ENCODE measurements at regions not wholly inside any gene's neighbourhood (a gene's known extent, or its start where the extent isn't known, plus 50 kb on each side); places are given as distances from the start of the nearest gene placed in this dataset.

GRCh38 chr7:153515359-153515758 lies 536.8 kb upstream of the DPP6 start:
- Histone ChIP-seq H3K36me3 (ENCODE audit: insufficient read depth, low read length, poor library complexity, severe bottlenecking) (no peaks in the 10 kb centered on the region), H3K9me3 (ENCODE audit: low read depth, low read length, poor library complexity, severe bottlenecking) (peaks cover 6% of the 10 kb centered on the region), H3K27ac (ENCODE audit: low read depth, low read length, poor library complexity, severe bottlenecking) (no peak overlapping the region), H3K4me1 (ENCODE audit: insufficient read depth, low read length, poor library complexity, severe bottlenecking) (no peaks in the 10 kb centered on the region), H3K4me3 (ENCODE audit: low read depth, low read length, poor library complexity, severe bottlenecking) (no peak overlapping the region), H3K27me3 (replicated peaks; ENCODE audit: insufficient read depth, low read depth, low read length, poor library complexity) (no peaks in the 10 kb centered on the region)
- DNase-seq (ENCODE audit: low spot score): no peak
- BruUV-seq (replicated peaks): no TSS peak
- TF ChIP-seq, protein P1, sequence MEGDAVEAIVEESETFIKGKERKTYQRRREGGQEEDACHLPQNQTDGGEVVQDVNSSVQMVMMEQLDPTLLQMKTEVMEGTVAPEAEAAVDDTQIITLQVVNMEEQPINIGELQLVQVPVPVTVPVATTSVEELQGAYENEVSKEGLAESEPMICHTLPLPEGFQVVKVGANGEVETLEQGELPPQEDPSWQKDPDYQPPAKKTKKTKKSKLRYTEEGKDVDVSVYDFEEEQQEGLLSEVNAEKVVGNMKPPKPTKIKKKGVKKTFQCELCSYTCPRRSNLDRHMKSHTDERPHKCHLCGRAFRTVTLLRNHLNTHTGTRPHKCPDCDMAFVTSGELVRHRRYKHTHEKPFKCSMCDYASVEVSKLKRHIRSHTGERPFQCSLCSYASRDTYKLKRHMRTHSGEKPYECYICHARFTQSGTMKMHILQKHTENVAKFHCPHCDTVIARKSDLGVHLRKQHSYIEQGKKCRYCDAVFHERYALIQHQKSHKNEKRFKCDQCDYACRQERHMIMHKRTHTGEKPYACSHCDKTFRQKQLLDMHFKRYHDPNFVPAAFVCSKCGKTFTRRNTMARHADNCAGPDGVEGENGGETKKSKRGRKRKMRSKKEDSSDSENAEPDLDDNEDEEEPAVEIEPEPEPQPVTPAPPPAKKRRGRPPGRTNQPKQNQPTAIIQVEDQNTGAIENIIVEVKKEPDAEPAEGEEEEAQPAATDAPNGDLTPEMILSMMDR (conservative IDR thresholded peaks at IDR 0.05; ENCODE audit: low read depth, low read length): no peak
- no peak for TF ChIP-seq EZH2 (IDR thresholded peaks at IDR 0.05; ENCODE audit: borderline replicate concordance, low read depth, low read length, poor library complexity, severe bottlenecking)
- POLR2A ChIA-PET (ENCODE audit: low non-redundant PET): no interaction called here
- intact Hi-C loops (cut with micrococcal nuclease; ENCODE audit: unreplicated experiment): no loop called here
- CTCF ChIA-PET: no interaction called here

GRCh38 chr7:153518201-153518984 lies 533.8 kb upstream of the DPP6 start:
- no peaks in the 10 kb centered on the region for H3K36me3 ChIP-seq (ENCODE audit: insufficient read depth, low read length, poor library complexity, severe bottlenecking)
- TF ChIP-seq, protein P1 (conservative IDR thresholded peaks at IDR 0.05; ENCODE audit: low read depth, low read length): no peak
- TF ChIP-seq EZH2 (IDR thresholded peaks at IDR 0.05; ENCODE audit: borderline replicate concordance, low read depth, low read length, poor library complexity, severe bottlenecking): no peak
- H3K9me3 ChIP-seq (ENCODE audit: low read depth, low read length, poor library complexity, severe bottlenecking): peaks cover 6% of the 10 kb centered on the region
- intact Hi-C loops (cut with micrococcal nuclease; ENCODE audit: unreplicated experiment): no loop called here
- no peak overlapping the region for H3K4me3 ChIP-seq (ENCODE audit: low read depth, low read length, poor library complexity, severe bottlenecking)
- CTCF ChIA-PET: no interaction called here
- no peaks in the 10 kb centered on the region for H3K4me1 ChIP-seq (ENCODE audit: insufficient read depth, low read length, poor library complexity, severe bottlenecking)
- POLR2A ChIA-PET (ENCODE audit: low non-redundant PET): no interaction called here
- no TSS peak for BruUV-seq (replicated peaks)
- DNase-seq (ENCODE audit: low spot score): no peak
- H3K27me3 ChIP-seq (replicated peaks; ENCODE audit: insufficient read depth, low read depth, low read length, poor library complexity): no peaks in the 10 kb centered on the region
- H3K27ac ChIP-seq (ENCODE audit: low read depth, low read length, poor library complexity, severe bottlenecking): no peak overlapping the region

GRCh38 chr7:153521370-153521769 lies 530.8 kb upstream of the DPP6 start:
- no peak overlapping the region for H3K4me3 ChIP-seq (ENCODE audit: low read depth, low read length, poor library complexity, severe bottlenecking)
- no TSS peak for BruUV-seq (replicated peaks)
- H3K4me1 ChIP-seq (ENCODE audit: insufficient read depth, low read length, poor library complexity, severe bottlenecking): no peaks in the 10 kb centered on the region
- no peaks in the 10 kb centered on the region for H3K36me3 ChIP-seq (ENCODE audit: insufficient read depth, low read length, poor library complexity, severe bottlenecking)
- POLR2A ChIA-PET (ENCODE audit: low non-redundant PET): no interaction called here
- no peaks in the 10 kb centered on the region for H3K27me3 ChIP-seq (replicated peaks; ENCODE audit: insufficient read depth, low read depth, low read length, poor library complexity)
- TF ChIP-seq EZH2 (IDR thresholded peaks at IDR 0.05; ENCODE audit: borderline replicate concordance, low read depth, low read length, poor library complexity, severe bottlenecking): no peak
- intact Hi-C loops (cut with micrococcal nuclease; ENCODE audit: unreplicated experiment): no loop called here
- CTCF ChIA-PET: no interaction called here
- H3K27ac ChIP-seq (ENCODE audit: low read depth, low read length, poor library complexity, severe bottlenecking): no peak overlapping the region
- H3K9me3 ChIP-seq (ENCODE audit: low read depth, low read length, poor library complexity, severe bottlenecking): peaks cover 6% of the 10 kb centered on the region
- no peak for DNase-seq (ENCODE audit: low spot score)

DNA sequence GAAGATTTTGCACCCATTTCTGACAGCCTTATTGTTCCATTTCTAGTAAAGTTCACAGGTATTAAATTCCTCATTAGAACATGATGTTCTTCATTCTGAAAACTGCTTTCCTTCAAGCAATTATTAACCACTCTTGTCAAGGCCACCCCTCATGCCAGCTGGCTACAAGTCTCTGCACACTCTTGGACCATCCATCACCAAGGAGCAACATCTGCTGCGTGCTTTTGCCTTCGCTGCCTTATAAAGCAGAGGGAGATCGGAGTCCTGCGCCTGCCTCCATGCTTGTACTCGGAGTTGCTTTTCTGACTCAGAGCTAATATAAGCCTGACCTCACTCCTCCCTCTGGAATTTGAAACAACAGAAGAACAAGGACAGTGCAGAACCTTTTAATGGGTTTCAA lies 529.9 kb upstream of the DPP6 start:
- Histone ChIP-seq H3K27ac (ENCODE audit: low read depth, low read length, poor library complexity, severe bottlenecking) (no peak overlapping the region), H3K36me3 (ENCODE audit: insufficient read depth, low read length, poor library complexity, severe bottlenecking) (no peaks in the 10 kb centered on the region), H3K9me3 (ENCODE audit: low read depth, low read length, poor library complexity, severe bottlenecking) (peaks cover 6% of the 10 kb centered on the region), H3K27me3 (replicated peaks; ENCODE audit: insufficient read depth, low read depth, low read length, poor library complexity) (no peaks in the 10 kb centered on the region), H3K4me3 (ENCODE audit: low read depth, low read length, poor library complexity, severe bottlenecking) (no peak overlapping the region), H3K4me1 (ENCODE audit: insufficient read depth, low read length, poor library complexity, severe bottlenecking) (no peaks in the 10 kb centered on the region)
- POLR2A ChIA-PET (ENCODE audit: low non-redundant PET): no interaction called here
- DNase-seq (ENCODE audit: low spot score): no peak
- CTCF ChIA-PET: no interaction called here
- no peak for TF ChIP-seq EZH2 (IDR thresholded peaks at IDR 0.05; ENCODE audit: borderline replicate concordance, low read depth, low read length, poor library complexity, severe bottlenecking)
- TF ChIP-seq, protein P1 (conservative IDR thresholded peaks at IDR 0.05; ENCODE audit: low read depth, low read length): no peak
- intact Hi-C loops (cut with micrococcal nuclease; ENCODE audit: unreplicated experiment): no loop called here
- no TSS peak for BruUV-seq (replicated peaks)

Measured in A673 (cell line).